HCT116 (cell line): ENCODE measurements at regions not wholly inside any gene's neighbourhood (a gene's known extent, or its start where the extent isn't known, plus 50 kb on each side); places are given as distances from the start of the nearest gene placed in this dataset.

Experiments used
- FOSL1 ChIP-seq: IDR thresholded peaks from 2 replicates; pipeline ENCODE4 v1.6.1; 2012; ENCODE audit warnings: low read depth
- POLR2A ChIP-seq: IDR thresholded peaks from 2 replicates; pipeline ENCODE4 v1.7.0; 2011; ENCODE audit warnings: borderline replicate concordance; ENCODE audit not compliant: insufficient read depth, insufficient read length; ENCODE audit errors: extremely low read depth
- POLR2AphosphoS5 ChIP-seq: IDR thresholded peaks from 2 replicates; pipeline ENCODE4 v1.6.1; 2011; ENCODE audit warnings: mild to moderate bottlenecking, low read depth, low read length, moderate library complexity
- SP1 ChIP-seq: IDR thresholded peaks from 2 replicates; pipeline ENCODE4 v1.6.1; 2012; ENCODE audit warnings: low read depth
- ZNF274 ChIP-seq: fragments of 200-500 bp; sonication (Bioruptor generic); IDR thresholded peaks from 2 replicates; pipeline ENCODE4 v1.6.1; 2014; ENCODE audit warnings: mild to moderate bottlenecking, low read depth, low read length, inconsistent platforms
- TF ChIP-seq, protein P1 (sequence below), 3 experiments: fragments of 200-600 bp in 1 of 3; sonication (generic) in 1 of 3; IDR thresholded peaks in 2 of 3; conservative IDR thresholded peaks in 1 of 3; 2 replicates each; pipeline ENCODE4 v1.5.1; 2012 to 2017; ENCODE audit warnings: low read depth in 2 of 3, low read length in 2 of 3, antibody characterized with exemption in 1 of 3, borderline replicate concordance in 1 of 3, control low read depth in 1 of 3, mild to moderate bottlenecking in 1 of 3, mixed read lengths in 1 of 3, mixed run types in 1 of 3, moderate library complexity in 1 of 3; ENCODE audit not compliant: insufficient read depth in 1 of 3

DNA sequence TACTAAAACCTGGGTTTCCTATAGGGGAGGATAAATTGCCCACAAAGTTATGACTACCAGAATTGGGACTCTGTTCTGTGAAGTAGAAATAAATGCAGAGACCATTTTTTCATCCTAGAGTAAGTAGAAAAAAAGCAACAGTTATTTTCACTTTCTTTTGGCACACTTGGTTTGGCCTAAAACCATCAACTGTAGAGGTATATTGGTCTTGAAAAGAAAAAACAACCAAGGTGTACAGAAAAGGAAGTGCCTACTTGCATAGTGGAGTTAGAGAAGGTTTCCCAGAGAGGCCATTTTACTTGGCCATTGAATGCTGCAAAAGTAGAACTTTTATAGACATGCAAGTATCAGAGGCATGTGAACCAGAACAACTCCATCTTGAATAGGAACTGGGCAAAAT lies 89.4 kb upstream of the TACR1 start:
- no peak for TF ChIP-seq ZNF274
- TF ChIP-seq, protein P1, sequence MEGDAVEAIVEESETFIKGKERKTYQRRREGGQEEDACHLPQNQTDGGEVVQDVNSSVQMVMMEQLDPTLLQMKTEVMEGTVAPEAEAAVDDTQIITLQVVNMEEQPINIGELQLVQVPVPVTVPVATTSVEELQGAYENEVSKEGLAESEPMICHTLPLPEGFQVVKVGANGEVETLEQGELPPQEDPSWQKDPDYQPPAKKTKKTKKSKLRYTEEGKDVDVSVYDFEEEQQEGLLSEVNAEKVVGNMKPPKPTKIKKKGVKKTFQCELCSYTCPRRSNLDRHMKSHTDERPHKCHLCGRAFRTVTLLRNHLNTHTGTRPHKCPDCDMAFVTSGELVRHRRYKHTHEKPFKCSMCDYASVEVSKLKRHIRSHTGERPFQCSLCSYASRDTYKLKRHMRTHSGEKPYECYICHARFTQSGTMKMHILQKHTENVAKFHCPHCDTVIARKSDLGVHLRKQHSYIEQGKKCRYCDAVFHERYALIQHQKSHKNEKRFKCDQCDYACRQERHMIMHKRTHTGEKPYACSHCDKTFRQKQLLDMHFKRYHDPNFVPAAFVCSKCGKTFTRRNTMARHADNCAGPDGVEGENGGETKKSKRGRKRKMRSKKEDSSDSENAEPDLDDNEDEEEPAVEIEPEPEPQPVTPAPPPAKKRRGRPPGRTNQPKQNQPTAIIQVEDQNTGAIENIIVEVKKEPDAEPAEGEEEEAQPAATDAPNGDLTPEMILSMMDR (IDR thresholded peaks at IDR 0.05 in 2 of 3, conservative IDR thresholded peaks at IDR 0.05 in 1 of 3; ENCODE audit: borderline replicate concordance in 1 of 3, insufficient read depth in 1 of 3, low read depth in 2 of 3, low read length in 2 of 3) = no peak
- TF ChIP-seq POLR2AphosphoS5 = no peak
- TF ChIP-seq POLR2A = no peak
- no peak for TF ChIP-seq FOSL1
- TF ChIP-seq SP1 = no peak
